ENCODE measurements at regions not wholly inside any gene's neighbourhood (a gene's known extent, or its start where the extent isn't known, plus 50 kb on each side); places are given as distances from the start of the nearest gene placed in this dataset.
"Not testable (repeated sequence)": the region's sequence is repeated elsewhere in the genome, so short reads cannot be mapped to it uniquely, and the experiment has no call there.

- Mint-ChIP-seq H3K4me1 (peaks cover 55% of the 10 kb centered on the region), H3K9me3 (peaks cover 3 to 20% of the 10 kb centered on the region in 2 donors), H3K27ac (peak overlapping the region in 1 of 2 donors; percentile 69), H3K4me3 (peak overlapping the region in 1 of 2 donors; percentile 61)
- H3K27me3 Mint-ChIP-seq, ATAC-seq, DNase-seq: not testable (repeated sequence)
These were observed 207.8 kb downstream of the USP6NL start for GRCh38 chr10:11403646-11404045.

- DNase-seq = peak; percentile 42 to 58
- peaks cover 55% of the 10 kb centered on the region for H3K4me1 Mint-ChIP-seq
- peak; percentile 95 for ATAC-seq
These were observed 208.3 kb downstream of the USP6NL start for GRCh38 chr10:11403116-11403515.

GRCh38 chr10:11402392-11402791 lies 209.1 kb downstream of the USP6NL start:
- H3K9me3 Mint-ChIP-seq = peaks cover 3 to 18% of the 10 kb centered on the region in 2 donors
- H3K27me3 Mint-ChIP-seq = no peaks in the 10 kb centered on the region
- H3K4me3 Mint-ChIP-seq = peak overlapping the region in 1 of 2 donors; percentile 18
- DNase-seq (no peak), ATAC-seq (no peak)
- peaks cover 51% of the 10 kb centered on the region for H3K4me1 Mint-ChIP-seq
- no peak overlapping the region for H3K27ac Mint-ChIP-seq

More at GRCh38 chr10:11403116-11403515, 208.3 kb downstream of the USP6NL start:
- Mint-ChIP-seq H3K27ac (peak overlapping the region; percentile 69 to 90), H3K4me3 (peak overlapping the region; percentile 57 to 61), H3K27me3 (no peaks in the 10 kb centered on the region), H3K9me3 (peaks cover 3 to 20% of the 10 kb centered on the region in 2 donors)

- H3K27me3 Mint-ChIP-seq = no peaks in the 10 kb centered on the region
- DNase-seq (peak in 1 of 2 donors; percentile 9), ATAC-seq (no peak)
- H3K4me1 Mint-ChIP-seq = peaks cover 43% of the 10 kb centered on the region
- H3K27ac Mint-ChIP-seq = peak overlapping the region; percentile 57 to 66
- peaks cover 3 to 10% of the 10 kb centered on the region in 2 donors for H3K9me3 Mint-ChIP-seq
- H3K4me3 Mint-ChIP-seq = peak overlapping the region; percentile 18 to 48
These were observed 209.9 kb downstream of the USP6NL start for GRCh38 chr10:11401264-11402235.

- H3K9me3 Mint-ChIP-seq = peaks cover 0 to 3% of the 10 kb centered on the region in 2 donors
- H3K27me3 Mint-ChIP-seq = no peaks in the 10 kb centered on the region
- DNase-seq = no peak
- ATAC-seq = peak; percentile 26
- H3K4me3 Mint-ChIP-seq = no peak overlapping the region
- peak overlapping the region in 1 of 2 donors; percentile 7 for H3K27ac Mint-ChIP-seq
- H3K4me1 Mint-ChIP-seq = peaks cover 31% of the 10 kb centered on the region
These were observed 213.4 kb downstream of the USP6NL start for GRCh38 chr10:11397980-11398580.

- no peak overlapping the region for H3K4me3 Mint-ChIP-seq
- H3K4me1 Mint-ChIP-seq = peaks cover 23% of the 10 kb centered on the region
- no peaks in the 10 kb centered on the region for H3K27me3 Mint-ChIP-seq
- DNase-seq (no peak), ATAC-seq (peak; percentile 4)
- peak overlapping the region in 1 of 2 donors; percentile 8 for H3K27ac Mint-ChIP-seq
- peaks cover 0 to under 1% of the 10 kb centered on the region in 2 donors for H3K9me3 Mint-ChIP-seq
These were observed 214.1 kb downstream of the USP6NL start for GRCh38 chr10:11397077-11397965.

- Mint-ChIP-seq H3K27me3 (no peaks in the 10 kb centered on the region), H3K4me1 (peaks cover 15% of the 10 kb centered on the region), H3K9me3 (no peaks in the 10 kb centered on the region), H3K27ac (no peak overlapping the region), H3K4me3 (no peak overlapping the region)
- ATAC-seq = no peak
- no peak for DNase-seq
These were observed 215.0 kb downstream of the USP6NL start for GRCh38 chr10:11396311-11396955.

- H3K27me3 Mint-ChIP-seq = no peaks in the 10 kb centered on the region
- H3K27ac Mint-ChIP-seq = no peak overlapping the region
- no peaks in the 10 kb centered on the region for H3K9me3 Mint-ChIP-seq
- no peak overlapping the region for H3K4me3 Mint-ChIP-seq
- DNase-seq = no peak
- H3K4me1 Mint-ChIP-seq = peaks cover 8% of the 10 kb centered on the region
- no peak for ATAC-seq
These were observed 215.7 kb downstream of the USP6NL start for GRCh38 chr10:11395581-11396310.

- Mint-ChIP-seq H3K4me3 (no peak overlapping the region), H3K4me1 (peaks cover 2% of the 10 kb centered on the region), H3K27ac (no peak overlapping the region), H3K9me3 (no peaks in the 10 kb centered on the region), H3K27me3 (no peaks in the 10 kb centered on the region)
- ATAC-seq (no peak), DNase-seq (no peak)
These were observed 216.3 kb downstream of the USP6NL start for GRCh38 chr10:11395161-11395560.

- H3K27ac Mint-ChIP-seq = no peak overlapping the region
- no peak overlapping the region for H3K4me3 Mint-ChIP-seq
These were observed 217.6 kb downstream of the USP6NL start for GRCh38 chr10:11393858-11394257.

GRCh38 chr10:11392776-11393175 lies 218.7 kb downstream of the USP6NL start:
- no peaks in the 10 kb centered on the region for H3K4me1 Mint-ChIP-seq

More at GRCh38 chr10:11393858-11394257, 217.6 kb downstream of the USP6NL start:
- no peaks in the 10 kb centered on the region for H3K27me3 Mint-ChIP-seq
- ATAC-seq (no peak), DNase-seq (no peak)
- no peaks in the 10 kb centered on the region for H3K9me3 Mint-ChIP-seq
- H3K4me1 Mint-ChIP-seq = no peaks in the 10 kb centered on the region

GRCh38 chr10:11388996-11389395 lies 222.5 kb downstream of the USP6NL start:
- no peak for ATAC-seq
- peak overlapping the region in 1 of 2 donors; percentile 21 for H3K27ac Mint-ChIP-seq

More at GRCh38 chr10:11392776-11393175, 218.7 kb downstream of the USP6NL start:
- H3K27me3 Mint-ChIP-seq = no peaks in the 10 kb centered on the region
- DNase-seq (no peak), ATAC-seq (no peak)
- H3K4me3 Mint-ChIP-seq = no peak overlapping the region
- no peaks in the 10 kb centered on the region for H3K9me3 Mint-ChIP-seq
- no peak overlapping the region for H3K27ac Mint-ChIP-seq

GRCh38 chr10:11387551-11388222 lies 223.8 kb downstream of the USP6NL start:
- no peak for DNase-seq
- H3K27ac Mint-ChIP-seq = no peak overlapping the region
- no peaks in the 10 kb centered on the region for H3K9me3 Mint-ChIP-seq
- H3K4me1 Mint-ChIP-seq = no peaks in the 10 kb centered on the region
- ATAC-seq = no peak
- H3K4me3 Mint-ChIP-seq = no peak overlapping the region
- H3K27me3 Mint-ChIP-seq = no peaks in the 10 kb centered on the region

More at GRCh38 chr10:11388996-11389395, 222.5 kb downstream of the USP6NL start:
- Mint-ChIP-seq H3K4me1 (no peaks in the 10 kb centered on the region), H3K27me3 (no peaks in the 10 kb centered on the region), H3K4me3 (no peak overlapping the region), H3K9me3 (no peaks in the 10 kb centered on the region)
- no peak for DNase-seq

- H3K27ac Mint-ChIP-seq = no peak overlapping the region
- ATAC-seq = no peak
- H3K4me3 Mint-ChIP-seq = no peak overlapping the region
- H3K4me1 Mint-ChIP-seq = no peaks in the 10 kb centered on the region
- H3K27me3 Mint-ChIP-seq = no peaks in the 10 kb centered on the region
- no peaks in the 10 kb centered on the region for H3K9me3 Mint-ChIP-seq
- DNase-seq = no peak
These were observed 224.4 kb downstream of the USP6NL start for GRCh38 chr10:11387044-11387443.

Measured in stimulated activated naive CD8-positive, alpha-beta T cell treated with anti-CD3 and anti-CD28 coated beads, Interleukin-15, amount 100 ng/mL, for 72 hours (primary cell).